IMR-90 (cell line): ENCODE measurements at regions not wholly inside any gene's neighbourhood (a gene's known extent, or its start where the extent isn't known, plus 50 kb on each side); places are given as distances from the start of the nearest gene placed in this dataset.

ENCODE experiments used
- ATAC-seq: fragments of 200-7000 bp; cut with Tn5 transposase; 2 replicates; pipeline ENCODE4 v1.9.1; 2020; ENCODE audit warnings: low read depth, mild to moderate bottlenecking, moderate library complexity
- BruUV-seq: library from RNA; stranded (reverse); fragments of 400-500 nt; replicated peaks from 2 replicates; lab custom pipeline; 2021; lab: Mats Ljungman, UMichigan
- CTCF ChIA-PET: fragments of 300-600 bp; formaldehyde crosslinking; extraction: SDS; loops from one replicate; lab custom pipeline; 2021; ENCODE audit warnings: antibody characterized with exemption; lab: Yijun Ruan, JAX
- POLR2A ChIA-PET: fragments of 300-600 bp; sonication (Branson Sonifier 250); formaldehyde crosslinking; loops from one replicate; lab custom pipeline; 2022; ENCODE audit warnings: antibody characterized with exemption; ENCODE audit not compliant: unreplicated experiment; lab: Charles Lee
- DNase-seq: peaks from one replicate; pipeline ENCODE4 v3.0.0; 2013
- H2AFZ ChIP-seq: replicated peaks from 2 replicates; pipeline ENCODE3; 2013; ENCODE audit warnings: low read length, mild to moderate bottlenecking; ENCODE audit not compliant: poor library complexity
- H2AK5ac ChIP-seq: 2 replicates; pipeline ENCODE4 v1.6.1; 2013; ENCODE audit warnings: low read depth, low read length, inconsistent platforms
- H2AK9ac ChIP-seq: replicated peaks from 2 replicates; pipeline ENCODE3; 2013; ENCODE audit warnings: mild to moderate bottlenecking, low read depth, low read length, moderate library complexity; ENCODE audit not compliant: poor library complexity
- H2BK120ac ChIP-seq: 2 replicates; pipeline ENCODE4 v1.6.1; 2013; ENCODE audit warnings: low read depth, low read length, inconsistent platforms
- H2BK15ac ChIP-seq: 3 replicates; pipeline ENCODE4 v1.6.1; 2013; ENCODE audit warnings: low read depth, low read length, inconsistent platforms
- H2BK20ac ChIP-seq: 2 replicates; pipeline ENCODE4 v1.6.1; 2013; ENCODE audit warnings: low read depth, mild to moderate bottlenecking, inconsistent platforms, low read length, moderate library complexity
- H2BK5ac ChIP-seq: 2 replicates; pipeline ENCODE4 v1.6.1; 2013; ENCODE audit warnings: mild to moderate bottlenecking, low read depth, low read length, inconsistent platforms; ENCODE audit not compliant: poor library complexity, severe bottlenecking
- H3K14ac ChIP-seq: replicated peaks from 2 replicates; pipeline ENCODE4 v1.6.1; 2013; ENCODE audit warnings: low read depth, low read length, inconsistent platforms
- H3K18ac ChIP-seq: 2 replicates; pipeline ENCODE4 v1.6.1; 2013; ENCODE audit warnings: low read depth, low read length, control low read depth
- H3K23ac ChIP-seq: 2 replicates; pipeline ENCODE4 v1.6.1; 2013; ENCODE audit warnings: low read depth, low read length, inconsistent platforms
- H3K27ac ChIP-seq: 2 replicates; pipeline ENCODE4 v1.5.1; 2013; ENCODE audit warnings: mild to moderate bottlenecking, control low read depth, low read length; ENCODE audit not compliant: insufficient read depth
- H3K27me3 ChIP-seq: 2 replicates; pipeline ENCODE4 v1.6.1; 2013; ENCODE audit warnings: low read length; ENCODE audit not compliant: control insufficient read depth, insufficient read depth
- H3K36me3 ChIP-seq: 2 replicates; pipeline ENCODE4 v1.6.1; 2013; ENCODE audit warnings: low read length, mixed read lengths; ENCODE audit not compliant: control insufficient read depth, insufficient read depth
- H3K4ac ChIP-seq: 2 replicates; pipeline ENCODE4 v1.6.1; 2013; ENCODE audit warnings: low read depth, low read length, inconsistent platforms
- H3K4me1 ChIP-seq: 2 replicates; pipeline ENCODE4 v1.6.1; 2013; ENCODE audit warnings: low read length, mixed read lengths; ENCODE audit not compliant: control insufficient read depth, insufficient read depth
- H3K4me2 ChIP-seq: 2 replicates; pipeline ENCODE4 v1.6.1; 2013; ENCODE audit warnings: low read depth, mild to moderate bottlenecking, control low read depth, low read length, moderate library complexity
- H3K4me3 ChIP-seq: 2 replicates; pipeline ENCODE4 v1.5.1; 2013; ENCODE audit warnings: low read depth, mild to moderate bottlenecking, control low read depth, low read length, moderate library complexity; ENCODE audit not compliant: insufficient read depth
- H3K56ac ChIP-seq: 2 replicates; pipeline ENCODE4 v1.6.1; 2013; ENCODE audit warnings: low read length, inconsistent platforms; ENCODE audit not compliant: insufficient read depth; ENCODE audit errors: extremely low read depth
- H3K79me1 ChIP-seq, 2 experiments: 2 replicates each; pipeline ENCODE4 v1.6.1; 2013; ENCODE audit warnings: low read length in 2 of 2, inconsistent platforms in 1 of 2, low read depth in 1 of 2
- H3K9ac ChIP-seq: 2 replicates; pipeline ENCODE4 v1.6.1; 2013; ENCODE audit warnings: low read depth, low read length, control low read depth
- H3K9me1 ChIP-seq: 2 replicates; pipeline ENCODE4 v1.6.1; 2013; ENCODE audit warnings: low read length, inconsistent platforms; ENCODE audit not compliant: insufficient read depth
- H3K9me3 ChIP-seq: 2 replicates; pipeline ENCODE4 v1.6.1; 2013; ENCODE audit warnings: low read length; ENCODE audit not compliant: control insufficient read depth, insufficient read depth
- H4K20me1 ChIP-seq: 2 replicates; pipeline ENCODE4 v1.6.1; 2013; ENCODE audit warnings: low read length, inconsistent platforms; ENCODE audit not compliant: insufficient read depth
- H4K5ac ChIP-seq: 2 replicates; pipeline ENCODE4 v1.6.1; 2013; ENCODE audit warnings: mild to moderate bottlenecking, low read depth, low read length, control low read depth
- H4K8ac ChIP-seq, 2 experiments: 2 replicates each; pipeline ENCODE4 v1.6.1; 2013; ENCODE audit warnings: low read depth in 2 of 2, low read length in 2 of 2, control low read depth in 1 of 2, inconsistent platforms in 1 of 2
- H4K91ac ChIP-seq: 2 replicates; pipeline ENCODE4 v1.6.1; 2013; ENCODE audit warnings: low read depth, low read length, inconsistent platforms; ENCODE audit not compliant: insufficient read depth
- BHLHE40 ChIP-seq: fragments of 150-350 bp; IDR thresholded peaks from 2 replicates; pipeline ENCODE4 v1.6.1; 2016; ENCODE audit warnings: mild to moderate bottlenecking, low read depth, low read length
- CEBPB ChIP-seq: IDR thresholded peaks from 2 replicates; pipeline ENCODE4 v1.6.1; 2012; ENCODE audit warnings: low read depth, low read length, improper control_type of control experiment
- CHD1 ChIP-seq: IDR thresholded peaks from 2 replicates; pipeline ENCODE4 v1.6.1; 2012; ENCODE audit warnings: low read depth, low read length, improper control_type of control experiment
- FOS ChIP-seq: fragments of 150-350 bp; IDR thresholded peaks from 2 replicates; pipeline ENCODE4 v1.6.1; 2016; ENCODE audit warnings: low read depth, low read length
- MAFK ChIP-seq: IDR thresholded peaks from 2 replicates; pipeline ENCODE4 v1.6.1; 2012; ENCODE audit warnings: low read depth, low read length, improper control_type of control experiment
- MAZ ChIP-seq: IDR thresholded peaks from 2 replicates; pipeline ENCODE4 v1.6.1; 2012; ENCODE audit warnings: low read depth, mild to moderate bottlenecking, low read length, improper control_type of control experiment, moderate library complexity, borderline replicate concordance
- MXI1 ChIP-seq: IDR thresholded peaks from 2 replicates; pipeline ENCODE4 v1.6.1; 2012; ENCODE audit warnings: low read depth, mild to moderate bottlenecking, low read length, moderate library complexity, borderline replicate concordance
- NFE2L2 ChIP-seq: fragments of 150-350 bp; IDR thresholded peaks from 2 replicates; pipeline ENCODE4 v1.6.1; 2016; ENCODE audit warnings: low read depth, mild to moderate bottlenecking, low read length
- POLR2A ChIP-seq: IDR thresholded peaks from 2 replicates; pipeline ENCODE4 v1.6.1; 2012; ENCODE audit warnings: mild to moderate bottlenecking, low read depth, low read length
- RCOR1 ChIP-seq: IDR thresholded peaks from 2 replicates; pipeline ENCODE4 v1.6.1; 2012; ENCODE audit warnings: mild to moderate bottlenecking, low read length, improper control_type of control experiment; ENCODE audit not compliant: insufficient replicate concordance
- RFX5 ChIP-seq: IDR thresholded peaks from 2 replicates; pipeline ENCODE4 v1.8.0; 2012; ENCODE audit warnings: low read depth, mild to moderate bottlenecking, low read length, moderate library complexity
- SMC3 ChIP-seq: fragments of 150-350 bp; IDR thresholded peaks from 2 replicates; pipeline ENCODE4 v1.6.1; 2016; ENCODE audit warnings: low read depth, mild to moderate bottlenecking, antibody characterized with exemption, low read length, moderate library complexity
- WGBS, 2 experiments: methylation state at CpG; one replicate each; pipeline versions ENCODE4 v1.1.5 to v1.1.7; 2013; ENCODE audit warnings: missing lambda C conversion rate in 2 of 2; ENCODE audit not compliant: insufficient read length in 1 of 2; ENCODE audit errors: extremely low coverage in 2 of 2; 5-methylcytosine and 5-hydroxymethylcytosine counted together
- dilution Hi-C: fragments of 300-500 bp; cut with HindIII; formaldehyde crosslinking; loops from one replicate; pipeline ENCODE4 v1.14.3; 2018; ENCODE audit warnings: low sequenced_read_pairs; ENCODE audit not compliant: unreplicated experiment
- in situ Hi-C: fragments of 300-500 bp; cut with MboI; formaldehyde crosslinking; loops from 3 replicates; pipeline ENCODE4 v1.14.3; 2019; ENCODE audit warnings: low sequenced_read_pairs, inconsistent platforms, mixed read lengths
- intact Hi-C: fragments of 100-400 bp; cut with micrococcal nuclease; formaldehyde crosslinking; loops from 2 replicates; pipeline ENCODE4 v1.10.0; 2022
- TF ChIP-seq, protein P1 (sequence below): fragments of 150-350 bp; IDR thresholded peaks from 2 replicates; pipeline ENCODE4 v1.6.1; 2016; ENCODE audit warnings: low read depth, mild to moderate bottlenecking, low read length, moderate library complexity, borderline replicate concordance
- TF ChIP-seq, protein P2 (sequence below): conservative IDR thresholded peaks from 2 replicates; pipeline ENCODE4 v1.5.1; 2012; ENCODE audit warnings: mild to moderate bottlenecking, low read depth, low read length, improper control_type of control experiment
- TF ChIP-seq, protein P3 (sequence below): fragments of 150-350 bp; IDR thresholded peaks from 2 replicates; pipeline ENCODE4 v1.6.1; 2017; ENCODE audit warnings: mild to moderate bottlenecking, antibody characterized with exemption, low read length, low read depth

DNA sequence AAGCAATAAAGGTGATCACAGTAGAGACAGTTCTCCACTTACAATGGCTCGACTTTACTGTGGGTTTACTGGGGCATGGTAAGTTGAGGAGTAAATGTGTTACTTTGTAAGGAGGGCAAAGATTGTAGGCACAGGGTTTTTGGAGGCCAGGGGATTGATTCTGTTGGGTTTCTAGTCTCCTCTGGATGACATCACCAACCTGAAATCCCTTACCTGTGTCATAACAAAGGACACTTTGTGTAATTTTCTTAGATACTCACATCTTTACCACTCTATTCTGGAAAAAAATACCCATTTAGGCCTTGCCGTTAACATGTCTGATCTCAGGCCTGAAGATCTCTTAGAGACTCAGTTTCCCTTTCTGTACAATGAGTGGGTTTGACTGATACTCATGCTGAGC lies 161.7 kb downstream of the GLI2 start:
- no peak overlapping the region for H3K27ac ChIP-seq
- no peak overlapping the region for H2BK15ac ChIP-seq
- no peak overlapping the region for H3K4me3 ChIP-seq
- H4K20me1 ChIP-seq, result peaks cover 23% of the 10 kb centered on the region
- 0 out of 2 replicates have a peak overlapping the region, but pooled peaks have one; percentile 29 for H3K23ac ChIP-seq
- H3K56ac ChIP-seq, result no peak overlapping the region
- no peak overlapping the region for H2AK5ac ChIP-seq
- no peak overlapping the region for H2AFZ ChIP-seq
- H4K91ac ChIP-seq, result no peak overlapping the region
- WGBS, 2 experiments, result no CpG with 5 or more reads among the region's 2 CpGs
- dilution Hi-C loops (no loop called here), intact Hi-C loops (no loop called here), in situ Hi-C loops (no loop called here)
- H3K9ac ChIP-seq, result no peak overlapping the region
- DNase-seq (no peak), ATAC-seq (no peak)
- H3K9me1 ChIP-seq, result peaks cover 28% of the 10 kb centered on the region; the same call in 1 of the 2 replicates
- no peak overlapping the region for H2BK20ac ChIP-seq
- no TSS peak for BruUV-seq
- H3K18ac ChIP-seq, result no peak overlapping the region
- H3K4me1 ChIP-seq, result peaks cover 30% of the 10 kb centered on the region
- H4K8ac ChIP-seq, result no peak overlapping the region
- ChIA-PET POLR2A (no interaction called here), CTCF (no interaction called here)
- no peak overlapping the region for H2BK120ac ChIP-seq
- no peak overlapping the region for H3K4ac ChIP-seq
- no peak overlapping the region for H2AK9ac ChIP-seq
- TF ChIP-seq MAZ, result no peak
- TF ChIP-seq FOS, result no peak
- no peak for TF ChIP-seq CEBPB
- no peak for TF ChIP-seq NFE2L2
- TF ChIP-seq, protein P1, sequence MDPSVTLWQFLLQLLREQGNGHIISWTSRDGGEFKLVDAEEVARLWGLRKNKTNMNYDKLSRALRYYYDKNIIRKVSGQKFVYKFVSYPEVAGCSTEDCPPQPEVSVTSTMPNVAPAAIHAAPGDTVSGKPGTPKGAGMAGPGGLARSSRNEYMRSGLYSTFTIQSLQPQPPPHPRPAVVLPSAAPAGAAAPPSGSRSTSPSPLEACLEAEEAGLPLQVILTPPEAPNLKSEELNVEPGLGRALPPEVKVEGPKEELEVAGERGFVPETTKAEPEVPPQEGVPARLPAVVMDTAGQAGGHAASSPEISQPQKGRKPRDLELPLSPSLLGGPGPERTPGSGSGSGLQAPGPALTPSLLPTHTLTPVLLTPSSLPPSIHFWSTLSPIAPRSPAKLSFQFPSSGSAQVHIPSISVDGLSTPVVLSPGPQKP, result no peak
- TF ChIP-seq, protein P2, sequence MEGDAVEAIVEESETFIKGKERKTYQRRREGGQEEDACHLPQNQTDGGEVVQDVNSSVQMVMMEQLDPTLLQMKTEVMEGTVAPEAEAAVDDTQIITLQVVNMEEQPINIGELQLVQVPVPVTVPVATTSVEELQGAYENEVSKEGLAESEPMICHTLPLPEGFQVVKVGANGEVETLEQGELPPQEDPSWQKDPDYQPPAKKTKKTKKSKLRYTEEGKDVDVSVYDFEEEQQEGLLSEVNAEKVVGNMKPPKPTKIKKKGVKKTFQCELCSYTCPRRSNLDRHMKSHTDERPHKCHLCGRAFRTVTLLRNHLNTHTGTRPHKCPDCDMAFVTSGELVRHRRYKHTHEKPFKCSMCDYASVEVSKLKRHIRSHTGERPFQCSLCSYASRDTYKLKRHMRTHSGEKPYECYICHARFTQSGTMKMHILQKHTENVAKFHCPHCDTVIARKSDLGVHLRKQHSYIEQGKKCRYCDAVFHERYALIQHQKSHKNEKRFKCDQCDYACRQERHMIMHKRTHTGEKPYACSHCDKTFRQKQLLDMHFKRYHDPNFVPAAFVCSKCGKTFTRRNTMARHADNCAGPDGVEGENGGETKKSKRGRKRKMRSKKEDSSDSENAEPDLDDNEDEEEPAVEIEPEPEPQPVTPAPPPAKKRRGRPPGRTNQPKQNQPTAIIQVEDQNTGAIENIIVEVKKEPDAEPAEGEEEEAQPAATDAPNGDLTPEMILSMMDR, result no peak
- TF ChIP-seq CHD1, result no peak
- no peak for TF ChIP-seq MXI1
- no peak for TF ChIP-seq SMC3
- TF ChIP-seq POLR2A, result no peak
- TF ChIP-seq, protein P3, sequence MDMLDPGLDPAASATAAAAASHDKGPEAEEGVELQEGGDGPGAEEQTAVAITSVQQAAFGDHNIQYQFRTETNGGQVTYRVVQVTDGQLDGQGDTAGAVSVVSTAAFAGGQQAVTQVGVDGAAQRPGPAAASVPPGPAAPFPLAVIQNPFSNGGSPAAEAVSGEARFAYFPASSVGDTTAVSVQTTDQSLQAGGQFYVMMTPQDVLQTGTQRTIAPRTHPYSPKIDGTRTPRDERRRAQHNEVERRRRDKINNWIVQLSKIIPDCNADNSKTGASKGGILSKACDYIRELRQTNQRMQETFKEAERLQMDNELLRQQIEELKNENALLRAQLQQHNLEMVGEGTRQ, result no peak
- no peak for TF ChIP-seq MAFK
- TF ChIP-seq BHLHE40, result no peak
- no peak for TF ChIP-seq RCOR1
- no peak for TF ChIP-seq RFX5
- peaks cover 35 to 83% of the 10 kb centered on the region in 2 experiments for H3K79me1 ChIP-seq
- no peak overlapping the region for H3K14ac ChIP-seq
- no peak overlapping the region for H2BK5ac ChIP-seq
- H3K27me3 ChIP-seq, result no peaks in the 10 kb centered on the region
- H4K5ac ChIP-seq, result no peak overlapping the region
- peaks cover 4% of the 10 kb centered on the region for H3K36me3 ChIP-seq
- no peaks in the 10 kb centered on the region for H3K9me3 ChIP-seq
- no peak overlapping the region for H3K4me2 ChIP-seq
